ENCODE measurements at regions not wholly inside any gene's neighbourhood (a gene's known extent, or its start where the extent isn't known, plus 50 kb on each side); places are given as distances from the start of the nearest gene placed in this dataset.

DNA sequence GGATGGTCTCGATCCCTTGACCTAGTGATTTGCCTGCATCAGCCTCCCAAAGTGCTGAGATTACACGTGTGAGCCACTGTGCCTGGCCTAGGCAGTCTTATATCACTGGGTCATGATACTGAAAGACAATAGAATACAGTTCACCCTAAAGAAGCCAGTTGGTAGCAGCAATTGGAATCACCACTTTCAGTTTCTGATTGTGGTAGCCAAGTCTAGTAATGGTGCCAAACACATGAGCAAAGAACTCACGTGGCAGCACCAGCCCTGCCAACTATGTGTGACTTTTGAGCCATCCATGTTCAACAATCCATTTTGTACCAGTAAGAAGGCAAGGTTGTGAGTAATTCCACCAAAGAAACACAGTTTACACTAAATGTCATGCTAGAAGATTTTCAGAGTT, 548.4 kb downstream of the KLHL13 start:
- TF ChIP-seq, protein P1, sequence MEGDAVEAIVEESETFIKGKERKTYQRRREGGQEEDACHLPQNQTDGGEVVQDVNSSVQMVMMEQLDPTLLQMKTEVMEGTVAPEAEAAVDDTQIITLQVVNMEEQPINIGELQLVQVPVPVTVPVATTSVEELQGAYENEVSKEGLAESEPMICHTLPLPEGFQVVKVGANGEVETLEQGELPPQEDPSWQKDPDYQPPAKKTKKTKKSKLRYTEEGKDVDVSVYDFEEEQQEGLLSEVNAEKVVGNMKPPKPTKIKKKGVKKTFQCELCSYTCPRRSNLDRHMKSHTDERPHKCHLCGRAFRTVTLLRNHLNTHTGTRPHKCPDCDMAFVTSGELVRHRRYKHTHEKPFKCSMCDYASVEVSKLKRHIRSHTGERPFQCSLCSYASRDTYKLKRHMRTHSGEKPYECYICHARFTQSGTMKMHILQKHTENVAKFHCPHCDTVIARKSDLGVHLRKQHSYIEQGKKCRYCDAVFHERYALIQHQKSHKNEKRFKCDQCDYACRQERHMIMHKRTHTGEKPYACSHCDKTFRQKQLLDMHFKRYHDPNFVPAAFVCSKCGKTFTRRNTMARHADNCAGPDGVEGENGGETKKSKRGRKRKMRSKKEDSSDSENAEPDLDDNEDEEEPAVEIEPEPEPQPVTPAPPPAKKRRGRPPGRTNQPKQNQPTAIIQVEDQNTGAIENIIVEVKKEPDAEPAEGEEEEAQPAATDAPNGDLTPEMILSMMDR (IDR thresholded peaks at IDR 0.05; ENCODE audit: insufficient read depth, low read length): no peak
- no peak for TF ChIP-seq GABPA (IDR thresholded peaks at IDR 0.05; ENCODE audit: low read depth)
- no peak for TF ChIP-seq POLR2AphosphoS5 (IDR thresholded peaks at IDR 0.05; ENCODE audit: low read depth)
- TF ChIP-seq, protein P2, sequence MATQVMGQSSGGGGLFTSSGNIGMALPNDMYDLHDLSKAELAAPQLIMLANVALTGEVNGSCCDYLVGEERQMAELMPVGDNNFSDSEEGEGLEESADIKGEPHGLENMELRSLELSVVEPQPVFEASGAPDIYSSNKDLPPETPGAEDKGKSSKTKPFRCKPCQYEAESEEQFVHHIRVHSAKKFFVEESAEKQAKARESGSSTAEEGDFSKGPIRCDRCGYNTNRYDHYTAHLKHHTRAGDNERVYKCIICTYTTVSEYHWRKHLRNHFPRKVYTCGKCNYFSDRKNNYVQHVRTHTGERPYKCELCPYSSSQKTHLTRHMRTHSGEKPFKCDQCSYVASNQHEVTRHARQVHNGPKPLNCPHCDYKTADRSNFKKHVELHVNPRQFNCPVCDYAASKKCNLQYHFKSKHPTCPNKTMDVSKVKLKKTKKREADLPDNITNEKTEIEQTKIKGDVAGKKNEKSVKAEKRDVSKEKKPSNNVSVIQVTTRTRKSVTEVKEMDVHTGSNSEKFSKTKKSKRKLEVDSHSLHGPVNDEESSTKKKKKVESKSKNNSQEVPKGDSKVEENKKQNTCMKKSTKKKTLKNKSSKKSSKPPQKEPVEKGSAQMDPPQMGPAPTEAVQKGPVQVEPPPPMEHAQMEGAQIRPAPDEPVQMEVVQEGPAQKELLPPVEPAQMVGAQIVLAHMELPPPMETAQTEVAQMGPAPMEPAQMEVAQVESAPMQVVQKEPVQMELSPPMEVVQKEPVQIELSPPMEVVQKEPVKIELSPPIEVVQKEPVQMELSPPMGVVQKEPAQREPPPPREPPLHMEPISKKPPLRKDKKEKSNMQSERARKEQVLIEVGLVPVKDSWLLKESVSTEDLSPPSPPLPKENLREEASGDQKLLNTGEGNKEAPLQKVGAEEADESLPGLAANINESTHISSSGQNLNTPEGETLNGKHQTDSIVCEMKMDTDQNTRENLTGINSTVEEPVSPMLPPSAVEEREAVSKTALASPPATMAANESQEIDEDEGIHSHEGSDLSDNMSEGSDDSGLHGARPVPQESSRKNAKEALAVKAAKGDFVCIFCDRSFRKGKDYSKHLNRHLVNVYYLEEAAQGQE (IDR thresholded peaks at IDR 0.05; ENCODE audit: insufficient replicate concordance, low read depth): no peak

Measured in HL-60 (cell line).